ENCODE measurements at regions not wholly inside any gene's neighbourhood (a gene's known extent, or its start where the extent isn't known, plus 50 kb on each side); places are given as distances from the start of the nearest gene placed in this dataset.

DNA sequence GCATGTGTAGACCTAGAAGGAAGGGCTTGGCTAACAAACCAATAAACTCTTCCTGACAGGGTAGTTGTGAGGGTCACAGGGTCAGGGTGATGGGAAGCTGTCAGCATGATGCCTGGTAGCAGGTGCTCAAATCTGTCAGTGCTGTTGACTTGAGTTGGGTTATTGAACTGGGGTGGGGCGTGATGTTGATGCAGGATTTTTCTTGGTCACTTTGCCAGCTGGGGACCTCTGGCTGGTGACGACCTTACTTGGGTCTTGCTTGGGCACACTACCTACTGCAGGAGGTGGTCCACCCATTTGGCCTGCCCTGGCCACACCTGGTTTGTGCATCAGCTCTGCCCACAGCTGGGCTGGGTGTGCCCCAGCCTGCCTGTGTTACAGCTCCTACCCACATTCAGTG is 624.4 kb downstream of the PTPRU start:
- peaks cover 10% of the 10 kb centered on the region for H3K9me3 Mint-ChIP-seq (ENCODE audit: unreplicated experiment)
- Histone ChIP-seq H3K27me3 (replicated peaks; ENCODE audit: control insufficient read depth, insufficient read depth, low read length) (no peaks in the 10 kb centered on the region), H3K9me3 (no peaks in the 10 kb centered on the region), H3K4me1 (no peaks in the 10 kb centered on the region), H3K4me3 (ENCODE audit: low read depth, low read length) (no peak overlapping the region), H3K36me3 (ENCODE audit: control insufficient read depth, insufficient read depth, low read length) (no peaks in the 10 kb centered on the region)
- DNase-seq = no peak
- no peak overlapping the region for H3K27ac Mint-ChIP-seq (ENCODE audit: unreplicated experiment)
- H3K36me3 Mint-ChIP-seq (ENCODE audit: insufficient read depth, unreplicated experiment) = no peaks in the 10 kb centered on the region
- ChIA-PET POLR2A (no interaction called here), CTCF (no interaction called here)
- H3K4me1 Mint-ChIP-seq (ENCODE audit: low read depth, unreplicated experiment) = no peaks in the 10 kb centered on the region
- peaks cover 2% of the 10 kb centered on the region for H3K27me3 Mint-ChIP-seq (ENCODE audit: insufficient read depth, unreplicated experiment)
- no peak overlapping the region for H3K4me3 Mint-ChIP-seq (ENCODE audit: unreplicated experiment)
- no TSS peak for BruUV-seq (replicated peaks)
- intact Hi-C loops (cut with micrococcal nuclease; ENCODE audit: unreplicated experiment) = no loop called here
- TF ChIP-seq, protein P1, sequence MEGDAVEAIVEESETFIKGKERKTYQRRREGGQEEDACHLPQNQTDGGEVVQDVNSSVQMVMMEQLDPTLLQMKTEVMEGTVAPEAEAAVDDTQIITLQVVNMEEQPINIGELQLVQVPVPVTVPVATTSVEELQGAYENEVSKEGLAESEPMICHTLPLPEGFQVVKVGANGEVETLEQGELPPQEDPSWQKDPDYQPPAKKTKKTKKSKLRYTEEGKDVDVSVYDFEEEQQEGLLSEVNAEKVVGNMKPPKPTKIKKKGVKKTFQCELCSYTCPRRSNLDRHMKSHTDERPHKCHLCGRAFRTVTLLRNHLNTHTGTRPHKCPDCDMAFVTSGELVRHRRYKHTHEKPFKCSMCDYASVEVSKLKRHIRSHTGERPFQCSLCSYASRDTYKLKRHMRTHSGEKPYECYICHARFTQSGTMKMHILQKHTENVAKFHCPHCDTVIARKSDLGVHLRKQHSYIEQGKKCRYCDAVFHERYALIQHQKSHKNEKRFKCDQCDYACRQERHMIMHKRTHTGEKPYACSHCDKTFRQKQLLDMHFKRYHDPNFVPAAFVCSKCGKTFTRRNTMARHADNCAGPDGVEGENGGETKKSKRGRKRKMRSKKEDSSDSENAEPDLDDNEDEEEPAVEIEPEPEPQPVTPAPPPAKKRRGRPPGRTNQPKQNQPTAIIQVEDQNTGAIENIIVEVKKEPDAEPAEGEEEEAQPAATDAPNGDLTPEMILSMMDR (IDR thresholded peaks at IDR 0.05; ENCODE audit: insufficient read depth in 1 of 2, low read depth in 1 of 2, low read length in 1 of 2, severe bottlenecking in 1 of 2, unreplicated experiment in 1 of 2) = no peak

DNA sequence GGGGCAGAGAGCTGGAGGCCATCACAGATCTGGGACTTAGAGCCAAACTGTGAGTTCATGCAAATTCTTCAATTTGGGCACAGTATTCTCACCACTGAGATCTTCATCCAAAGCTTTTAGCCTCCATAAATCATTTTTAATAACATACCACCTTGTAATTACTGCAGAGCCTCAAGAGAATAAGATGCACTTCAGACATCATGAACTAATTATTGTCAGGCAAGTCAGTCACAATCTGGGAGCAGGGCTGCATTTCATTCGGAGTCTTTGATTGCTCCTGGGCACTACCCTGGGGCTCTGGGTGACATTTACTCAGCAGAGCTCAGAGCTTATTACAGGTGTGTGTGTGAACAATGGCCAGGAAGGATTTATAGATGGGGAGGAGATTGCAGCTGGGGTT is 623.7 kb downstream of the PTPRU start:
- intact Hi-C loops (cut with micrococcal nuclease; ENCODE audit: unreplicated experiment) = no loop called here
- Histone ChIP-seq H3K4me3 (ENCODE audit: low read depth, low read length) (no peak overlapping the region), H3K36me3 (ENCODE audit: control insufficient read depth, insufficient read depth, low read length) (no peaks in the 10 kb centered on the region), H3K4me1 (no peaks in the 10 kb centered on the region), H3K9me3 (no peaks in the 10 kb centered on the region), H3K27me3 (replicated peaks; ENCODE audit: control insufficient read depth, insufficient read depth, low read length) (no peaks in the 10 kb centered on the region)
- H3K36me3 Mint-ChIP-seq (ENCODE audit: insufficient read depth, unreplicated experiment) = no peaks in the 10 kb centered on the region
- no peak overlapping the region for H3K27ac Mint-ChIP-seq (ENCODE audit: unreplicated experiment)
- POLR2A ChIA-PET = no interaction called here
- H3K4me3 Mint-ChIP-seq (ENCODE audit: unreplicated experiment) = no peak overlapping the region
- DNase-seq = no peak
- CTCF ChIA-PET = no interaction called here
- peaks cover 10% of the 10 kb centered on the region for H3K9me3 Mint-ChIP-seq (ENCODE audit: unreplicated experiment)
- H3K4me1 Mint-ChIP-seq (ENCODE audit: low read depth, unreplicated experiment) = no peaks in the 10 kb centered on the region
- TF ChIP-seq, protein P1 (IDR thresholded peaks at IDR 0.05; ENCODE audit: insufficient read depth in 1 of 2, low read depth in 1 of 2, low read length in 1 of 2, severe bottlenecking in 1 of 2, unreplicated experiment in 1 of 2) = no peak
- BruUV-seq (replicated peaks) = no TSS peak
- peaks cover 2% of the 10 kb centered on the region for H3K27me3 Mint-ChIP-seq (ENCODE audit: insufficient read depth, unreplicated experiment)

DNA sequence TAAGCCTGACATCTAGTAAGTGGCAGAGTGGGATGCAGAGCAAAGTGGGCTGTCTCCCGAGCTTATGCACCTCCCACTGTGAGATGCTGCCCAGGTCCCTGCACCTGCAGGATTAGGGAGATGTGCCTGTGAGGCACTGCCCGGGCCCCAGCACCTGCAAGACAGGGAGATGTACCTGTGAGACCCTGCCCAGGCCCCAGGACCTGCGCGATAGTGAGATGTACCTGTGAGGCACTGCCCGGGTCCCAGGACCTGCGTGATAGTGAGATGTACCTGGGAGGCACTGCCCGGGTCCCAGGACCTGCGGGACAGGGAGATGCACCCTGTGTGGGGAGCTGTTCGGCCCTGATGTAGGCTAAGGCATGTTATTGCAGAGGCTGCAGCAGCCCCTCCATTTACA is 622.8 kb downstream of the PTPRU start:
- Mint-ChIP-seq H3K9me3 (ENCODE audit: unreplicated experiment) (peaks cover 10% of the 10 kb centered on the region), H3K27me3 (ENCODE audit: insufficient read depth, unreplicated experiment) (peaks cover 2% of the 10 kb centered on the region), H3K4me1 (ENCODE audit: low read depth, unreplicated experiment) (no peaks in the 10 kb centered on the region), H3K27ac (ENCODE audit: unreplicated experiment) (no peak overlapping the region), H3K36me3 (ENCODE audit: insufficient read depth, unreplicated experiment) (no peaks in the 10 kb centered on the region), H3K4me3 (ENCODE audit: unreplicated experiment) (no peak overlapping the region)
- POLR2A ChIA-PET = no interaction called here
- Histone ChIP-seq H3K36me3 (ENCODE audit: control insufficient read depth, insufficient read depth, low read length) (no peaks in the 10 kb centered on the region), H3K27me3 (replicated peaks; ENCODE audit: control insufficient read depth, insufficient read depth, low read length) (no peaks in the 10 kb centered on the region), H3K9me3 (no peaks in the 10 kb centered on the region), H3K4me1 (no peaks in the 10 kb centered on the region), H3K4me3 (ENCODE audit: low read depth, low read length) (no peak overlapping the region)
- TF ChIP-seq, protein P1 (IDR thresholded peaks at IDR 0.05; ENCODE audit: insufficient read depth in 1 of 2, low read depth in 1 of 2, low read length in 1 of 2, severe bottlenecking in 1 of 2, unreplicated experiment in 1 of 2) = no peak
- CTCF ChIA-PET = no interaction called here
- no TSS peak for BruUV-seq (replicated peaks)
- DNase-seq = no peak
- intact Hi-C loops (cut with micrococcal nuclease; ENCODE audit: unreplicated experiment) = no loop called here
